ENCODE measurements at regions not wholly inside any gene's neighbourhood (a gene's known extent, or its start where the extent isn't known, plus 50 kb on each side); places are given as distances from the start of the nearest gene placed in this dataset.

DNA sequence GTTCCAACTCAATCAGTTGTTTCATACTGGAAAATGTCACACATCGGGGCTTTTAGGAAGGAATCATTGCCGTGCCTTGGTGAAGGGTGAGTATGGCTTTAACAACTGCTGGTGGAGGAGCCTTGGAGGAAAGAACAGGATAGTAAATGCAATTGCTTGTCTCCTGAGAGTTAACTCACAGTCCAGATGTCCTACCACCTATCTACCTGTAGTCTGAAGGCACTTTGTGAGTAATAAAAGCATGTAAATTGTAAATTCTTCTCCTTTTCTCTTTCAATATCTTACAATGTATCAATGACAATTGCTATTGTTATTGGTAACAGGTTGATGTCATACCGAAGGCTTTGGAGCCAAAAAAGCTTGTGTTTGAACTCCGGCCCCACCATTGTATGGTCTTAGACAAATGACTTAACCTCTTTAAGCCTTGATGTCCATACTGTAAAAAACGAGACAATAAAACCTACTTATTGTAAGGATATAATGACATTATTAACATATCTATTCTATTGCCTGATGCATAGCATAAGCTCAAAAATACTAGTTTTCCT is 397.4 kb downstream of the ADAMTS20 start:
- Histone ChIP-seq H3K9me3 (no peaks in the 10 kb centered on the region), H3K4me3 (no peak overlapping the region), H3K27me3 (ENCODE audit: insufficient read depth in 3 of 3, low read length in 2 of 3) (no peaks in the 10 kb centered on the region), H3K36me3 (ENCODE audit: insufficient read depth in 1 of 2, low read depth in 1 of 2) (no peaks in the 10 kb centered on the region), H3K4me1 (no peaks in the 10 kb centered on the region), H3K27ac (no peak overlapping the region)
- WGBS, 3 donors, result 73 to 92% (median 87%) methylated on average over 5 of the region's 5 CpGs
- ATAC-seq (no peak), DNase-seq (no peak)
- TF ChIP-seq, protein P1, sequence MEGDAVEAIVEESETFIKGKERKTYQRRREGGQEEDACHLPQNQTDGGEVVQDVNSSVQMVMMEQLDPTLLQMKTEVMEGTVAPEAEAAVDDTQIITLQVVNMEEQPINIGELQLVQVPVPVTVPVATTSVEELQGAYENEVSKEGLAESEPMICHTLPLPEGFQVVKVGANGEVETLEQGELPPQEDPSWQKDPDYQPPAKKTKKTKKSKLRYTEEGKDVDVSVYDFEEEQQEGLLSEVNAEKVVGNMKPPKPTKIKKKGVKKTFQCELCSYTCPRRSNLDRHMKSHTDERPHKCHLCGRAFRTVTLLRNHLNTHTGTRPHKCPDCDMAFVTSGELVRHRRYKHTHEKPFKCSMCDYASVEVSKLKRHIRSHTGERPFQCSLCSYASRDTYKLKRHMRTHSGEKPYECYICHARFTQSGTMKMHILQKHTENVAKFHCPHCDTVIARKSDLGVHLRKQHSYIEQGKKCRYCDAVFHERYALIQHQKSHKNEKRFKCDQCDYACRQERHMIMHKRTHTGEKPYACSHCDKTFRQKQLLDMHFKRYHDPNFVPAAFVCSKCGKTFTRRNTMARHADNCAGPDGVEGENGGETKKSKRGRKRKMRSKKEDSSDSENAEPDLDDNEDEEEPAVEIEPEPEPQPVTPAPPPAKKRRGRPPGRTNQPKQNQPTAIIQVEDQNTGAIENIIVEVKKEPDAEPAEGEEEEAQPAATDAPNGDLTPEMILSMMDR (IDR thresholded peaks at IDR 0.05), result no peak
- intact Hi-C loops (cut with DNase I), result no loop called here

DNA sequence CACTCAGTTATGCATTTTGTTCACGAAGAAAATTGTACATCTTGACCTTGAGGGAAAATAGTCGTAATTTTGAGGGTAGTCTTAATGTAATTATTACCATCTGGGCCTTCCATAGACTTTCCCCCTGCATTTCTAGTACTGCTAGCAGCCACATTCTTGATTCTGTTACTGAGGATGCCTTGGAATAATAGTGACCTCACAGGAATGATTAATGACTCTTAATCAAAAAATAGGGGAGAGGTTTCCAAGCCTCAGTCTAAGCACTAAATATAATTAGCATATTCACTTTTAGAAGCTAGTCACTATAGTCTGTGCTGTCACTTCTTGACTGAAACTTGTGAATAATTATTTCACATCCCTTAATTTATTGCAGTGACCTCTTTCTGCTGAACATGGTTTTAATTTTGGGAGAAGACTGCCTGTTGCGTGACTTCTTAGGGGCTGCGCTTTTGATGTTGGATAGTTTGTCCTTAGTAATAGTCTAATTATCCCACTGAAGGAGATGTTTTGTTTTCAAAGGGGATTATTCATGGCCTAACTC is 400.5 kb downstream of the ADAMTS20 start:
- H3K36me3 ChIP-seq (ENCODE audit: insufficient read depth in 1 of 2, low read depth in 1 of 2), result no peaks in the 10 kb centered on the region
- H3K27me3 ChIP-seq (ENCODE audit: insufficient read depth in 3 of 3, low read length in 2 of 3), result no peaks in the 10 kb centered on the region
- intact Hi-C loops (cut with DNase I), result no loop called here
- no peak overlapping the region for H3K4me3 ChIP-seq
- TF ChIP-seq, protein P1 (IDR thresholded peaks at IDR 0.05), result no peak
- WGBS, 3 donors, result 67 to 73% (median 70%) methylated on average over 4 of the region's 4 CpGs
- H3K9me3 ChIP-seq, result no peaks in the 10 kb centered on the region
- no peak overlapping the region for H3K27ac ChIP-seq
- no peak for DNase-seq
- no peak for ATAC-seq
- no peaks in the 10 kb centered on the region for H3K4me1 ChIP-seq

DNA sequence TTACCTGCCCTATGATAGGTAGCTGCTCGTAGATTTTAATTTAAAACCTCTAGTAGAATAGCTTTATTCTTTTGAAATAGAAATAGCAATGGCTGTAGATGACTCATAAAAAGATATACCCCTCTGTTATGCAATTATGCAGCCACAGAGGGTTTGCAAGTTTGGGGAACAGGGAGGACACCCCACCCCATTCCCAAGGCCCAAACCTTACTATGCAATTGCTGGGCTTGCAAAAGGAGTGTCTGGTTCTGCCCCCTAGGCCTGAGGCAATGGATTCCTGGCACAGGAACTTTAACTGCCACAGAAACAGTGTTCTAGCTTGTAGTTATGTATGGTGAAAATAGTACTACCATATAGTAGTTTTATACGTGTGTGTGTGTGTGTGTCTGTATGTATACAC is 403.3 kb downstream of the ADAMTS20 start:
- 68 to 94% (median 92%) methylated on average over 2 of the region's 2 CpGs for WGBS, 3 donors
- no peak for ATAC-seq
- no peaks in the 10 kb centered on the region for H3K27me3 ChIP-seq (ENCODE audit: insufficient read depth in 3 of 3, low read length in 2 of 3)

DNA sequence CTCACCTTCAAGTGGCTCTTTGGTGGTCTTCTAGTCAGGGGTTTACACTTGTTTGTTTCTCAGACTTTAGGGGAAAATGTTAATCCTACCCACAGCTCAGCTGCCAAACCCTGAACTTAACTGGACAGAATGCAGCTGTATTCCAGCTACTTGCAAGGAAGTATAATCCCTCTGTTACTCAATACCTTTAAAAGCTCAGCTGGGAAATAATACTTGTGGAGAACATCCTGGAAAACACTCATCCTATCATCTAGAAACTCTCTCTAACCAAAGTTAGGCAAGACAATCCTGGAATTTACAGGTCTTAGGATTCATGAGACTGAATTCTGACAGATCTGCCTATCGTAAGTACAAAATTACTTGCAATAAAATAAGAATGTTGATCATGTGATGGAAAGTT is 404.1 kb downstream of the ADAMTS20 start:
- H3K27ac ChIP-seq, result no peak overlapping the region
- ATAC-seq (no peak), DNase-seq (no peak)
- WGBS, 3 donors, result 75 to 94% (median 79%) methylated on average over 1 of the region's 1 CpG
- no peaks in the 10 kb centered on the region for H3K9me3 ChIP-seq
- no peaks in the 10 kb centered on the region for H3K36me3 ChIP-seq (ENCODE audit: insufficient read depth in 1 of 2, low read depth in 1 of 2)
- intact Hi-C loops (cut with DNase I), result no loop called here
- no peak overlapping the region for H3K4me3 ChIP-seq
- H3K4me1 ChIP-seq, result no peaks in the 10 kb centered on the region
- TF ChIP-seq, protein P1 (IDR thresholded peaks at IDR 0.05), result no peak
- no peaks in the 10 kb centered on the region for H3K27me3 ChIP-seq (ENCODE audit: insufficient read depth in 3 of 3, low read length in 2 of 3)

More for the DNA sequence above, 403.3 kb downstream of the ADAMTS20 start:
- Histone ChIP-seq H3K27ac (no peak overlapping the region), H3K36me3 (ENCODE audit: insufficient read depth in 1 of 2, low read depth in 1 of 2) (no peaks in the 10 kb centered on the region), H3K4me1 (no peaks in the 10 kb centered on the region), H3K9me3 (no peaks in the 10 kb centered on the region), H3K4me3 (no peak overlapping the region)
- TF ChIP-seq, protein P1 (IDR thresholded peaks at IDR 0.05), result no peak
- no peak for DNase-seq
- intact Hi-C loops (cut with DNase I), result no loop called here

DNA sequence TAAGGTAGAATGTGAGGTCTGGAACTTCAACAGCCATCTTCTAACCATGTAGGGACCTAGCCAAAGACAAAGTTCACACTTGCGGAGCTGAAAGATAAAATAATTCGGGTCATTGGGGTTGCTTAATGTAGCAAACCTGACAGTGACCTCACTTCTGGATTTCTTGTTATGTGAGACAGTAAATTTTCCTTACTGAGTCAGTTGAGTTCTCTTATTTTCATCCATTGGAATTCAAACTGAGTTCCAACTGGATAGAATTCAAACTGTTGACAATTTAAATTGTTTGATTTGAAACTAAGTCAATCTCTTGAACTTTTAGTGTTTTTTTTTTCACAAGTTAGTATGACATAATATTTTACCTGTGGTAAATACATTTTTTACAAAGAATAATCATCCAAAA is 406.5 kb downstream of the ADAMTS20 start:
- intact Hi-C loops (cut with DNase I), result no loop called here
- ATAC-seq, result no peak
- TF ChIP-seq, protein P1 (IDR thresholded peaks at IDR 0.05), result no peak

More for the DNA sequence above, 406.5 kb downstream of the ADAMTS20 start:
- Histone ChIP-seq H3K27me3 (ENCODE audit: insufficient read depth in 3 of 3, low read length in 2 of 3) (no peaks in the 10 kb centered on the region), H3K9me3 (no peaks in the 10 kb centered on the region), H3K27ac (no peak overlapping the region), H3K4me1 (no peaks in the 10 kb centered on the region), H3K36me3 (ENCODE audit: insufficient read depth in 1 of 2, low read depth in 1 of 2) (no peaks in the 10 kb centered on the region), H3K4me3 (no peak overlapping the region)
- no peak for DNase-seq
- WGBS, 3 donors, result 51 to 72% (median 57%) methylated on average over 2 of the region's 2 CpGs
